Endothelial cell of umbilical vein (primary cell): ENCODE measurements at regions not wholly inside any gene's neighbourhood (a gene's known extent, or its start where the extent isn't known, plus 50 kb on each side); places are given as distances from the start of the nearest gene placed in this dataset.
"Not testable (repeated sequence)": the region's sequence is repeated elsewhere in the genome, so short reads cannot be mapped to it uniquely, and the experiment has no call there.

ENCODE experiments used
- EZH2 ChIP-seq: IDR thresholded peaks from 2 replicates; pipeline ENCODE4 v1.6.1; 2012; ENCODE audit warnings: borderline replicate concordance, low read depth, mild to moderate bottlenecking, moderate library complexity, low read length, inconsistent platforms; ENCODE audit not compliant: severe bottlenecking
- MAX ChIP-seq: IDR thresholded peaks from 2 replicates; pipeline ENCODE4 v1.6.1; 2011; ENCODE audit not compliant: insufficient read depth, insufficient read length
- MYC ChIP-seq: IDR thresholded peaks from one replicate; pipeline ENCODE4 v1.6.1; 2011; ENCODE audit warnings: mild to moderate bottlenecking, low read depth, low read length
- POLR2A ChIP-seq: IDR thresholded peaks from 2 replicates; pipeline ENCODE4 v1.6.1; 2012; ENCODE audit warnings: low read depth, mild to moderate bottlenecking, control low read depth, low read length
- TF ChIP-seq, protein P1 (sequence below), 2 donors: IDR thresholded peaks; 1 replicate in 1 of 2; 2 replicates in 1 of 2; pipeline ENCODE4 v1.5.1; 2011; ENCODE audit warnings: low read length in 2 of 2, mild to moderate bottlenecking in 2 of 2, moderate library complexity in 2 of 2, control low read depth in 1 of 2, inconsistent platforms in 1 of 2, low read depth in 1 of 2; ENCODE audit not compliant: insufficient read depth in 1 of 2; ENCODE audit errors: extremely low read depth in 1 of 2

DNA sequence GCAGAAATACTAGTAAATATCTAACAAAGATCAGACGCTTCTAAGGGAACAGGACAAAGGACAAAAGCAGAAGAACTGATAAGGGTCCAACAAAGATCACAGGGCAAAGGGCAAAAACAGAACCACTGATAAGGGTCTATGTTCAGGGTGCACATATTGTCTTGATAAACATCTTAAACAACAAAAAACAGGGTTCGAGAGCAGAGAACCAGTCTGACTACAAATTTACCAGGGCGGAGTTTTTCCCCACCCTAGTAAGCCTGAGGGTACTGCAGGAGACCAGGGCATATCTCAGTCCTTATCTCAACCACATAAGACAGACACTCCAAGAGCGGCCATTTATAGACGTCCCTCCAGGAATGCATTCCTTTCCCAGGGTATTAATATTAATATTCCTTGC, 833.5 kb downstream of the BRINP3 start:
- not testable (repeated sequence) for TF ChIP-seq MAX, POLR2A, MYC, EZH2
- TF ChIP-seq, protein P1, sequence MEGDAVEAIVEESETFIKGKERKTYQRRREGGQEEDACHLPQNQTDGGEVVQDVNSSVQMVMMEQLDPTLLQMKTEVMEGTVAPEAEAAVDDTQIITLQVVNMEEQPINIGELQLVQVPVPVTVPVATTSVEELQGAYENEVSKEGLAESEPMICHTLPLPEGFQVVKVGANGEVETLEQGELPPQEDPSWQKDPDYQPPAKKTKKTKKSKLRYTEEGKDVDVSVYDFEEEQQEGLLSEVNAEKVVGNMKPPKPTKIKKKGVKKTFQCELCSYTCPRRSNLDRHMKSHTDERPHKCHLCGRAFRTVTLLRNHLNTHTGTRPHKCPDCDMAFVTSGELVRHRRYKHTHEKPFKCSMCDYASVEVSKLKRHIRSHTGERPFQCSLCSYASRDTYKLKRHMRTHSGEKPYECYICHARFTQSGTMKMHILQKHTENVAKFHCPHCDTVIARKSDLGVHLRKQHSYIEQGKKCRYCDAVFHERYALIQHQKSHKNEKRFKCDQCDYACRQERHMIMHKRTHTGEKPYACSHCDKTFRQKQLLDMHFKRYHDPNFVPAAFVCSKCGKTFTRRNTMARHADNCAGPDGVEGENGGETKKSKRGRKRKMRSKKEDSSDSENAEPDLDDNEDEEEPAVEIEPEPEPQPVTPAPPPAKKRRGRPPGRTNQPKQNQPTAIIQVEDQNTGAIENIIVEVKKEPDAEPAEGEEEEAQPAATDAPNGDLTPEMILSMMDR (IDR thresholded peaks at IDR 0.05; ENCODE audit: extremely low read depth in 1 of 2, insufficient read depth in 1 of 2, low read depth in 1 of 2, low read length in 2 of 2): not testable (repeated sequence)
